GM12878 (cell line): ENCODE measurements at regions not wholly inside any gene's neighbourhood (a gene's known extent, or its start where the extent isn't known, plus 50 kb on each side); places are given as distances from the start of the nearest gene placed in this dataset.

Experiments
- ATAC-seq: fragments of 200-7000 bp; cut with Tn5 transposase; 3 replicates; pipeline ENCODE4 v1.9.1; 2020; ENCODE audit warnings: mild to moderate bottlenecking, moderate library complexity
- BruUV-seq: library from RNA; stranded (reverse); fragments of 400-500 nt; replicated peaks from 2 replicates; lab custom pipeline; 2021; lab: Mats Ljungman, UMichigan
- CTCF ChIA-PET: fragments of 300-600 bp; sonication (Branson Sonifier 250); formaldehyde crosslinking; extraction: SDS; loops from one replicate; lab custom pipeline; 2021; ENCODE audit warnings: inconsistent platforms; lab: Yijun Ruan, JAX
- POLR2A ChIA-PET: fragments of 350-600 bp; formaldehyde crosslinking; extraction: SDS; loops from one replicate; lab custom pipeline; 2021; ENCODE audit warnings: inconsistent platforms; lab: Charles Lee
- RAD21 ChIA-PET: fragments of 300-600 bp; sonication (Branson Sonifier 250); formaldehyde crosslinking; loops from one replicate; lab custom pipeline; 2023; ENCODE audit warnings: antibody characterized with exemption; ENCODE audit not compliant: unreplicated experiment; lab: Charles Lee
- SMC1A ChIA-PET: fragments of 300-600 bp; sonication (Branson Sonifier 250); formaldehyde crosslinking; loops from one replicate; lab custom pipeline; 2023; ENCODE audit not compliant: unreplicated experiment, uncharacterized antibody; lab: Charles Lee
- DNase-seq: peaks from one replicate; pipeline ENCODE4 v3.0.0-alpha.2; 2011; ENCODE audit warnings: low read depth, low spot score
- FAIRE-seq: peaks from 3 replicates; lab custom pipeline; 2011; peaks lifted over from hg19 to GRCh38; lab: Jason Lieb, UNC
- H2AFZ ChIP-seq: 2 replicates; pipeline ENCODE4 v1.6.0; 2011; ENCODE audit warnings: low read depth, low read length, control low read depth; ENCODE audit not compliant: control insufficient read depth
- H3K27ac ChIP-seq: 2 replicates; pipeline ENCODE4 v1.5.1; 2011; ENCODE audit warnings: control low read depth; ENCODE audit not compliant: control insufficient read depth, insufficient read depth
- H3K27me3 ChIP-seq, 2 experiments: replicated peaks in 1 of 2; 2 replicates each; pipeline versions ENCODE4 v1.6.0 to v1.6.1; 2011; ENCODE audit warnings: low read length in 1 of 2; ENCODE audit not compliant: control insufficient read depth in 2 of 2, insufficient read depth in 2 of 2
- H3K36me3 ChIP-seq, 2 experiments: 2 replicates each; pipeline ENCODE4 v1.5.1; 2011; ENCODE audit warnings: low read length in 1 of 2; ENCODE audit not compliant: control insufficient read depth in 2 of 2, insufficient read depth in 2 of 2
- H3K4me1 ChIP-seq: 2 replicates; pipeline ENCODE4 v1.6.1; 2011; ENCODE audit warnings: mild to moderate bottlenecking, low read length, moderate library complexity, mixed read lengths; ENCODE audit not compliant: control insufficient read depth, insufficient read depth
- H3K4me2 ChIP-seq: 2 replicates; pipeline ENCODE4 v1.6.0; 2011; ENCODE audit warnings: control low read depth; ENCODE audit not compliant: control insufficient read depth, insufficient read depth
- H3K4me3 ChIP-seq: fragments of 200-600 bp; sonication (generic); 2 replicates; pipeline ENCODE4 v1.5.1; 2016
- H3K79me2 ChIP-seq: 2 replicates; pipeline ENCODE4 v1.6.0; 2011; ENCODE audit warnings: low read length; ENCODE audit not compliant: control insufficient read depth, insufficient read depth
- H3K9ac ChIP-seq: 2 replicates; pipeline ENCODE4 v1.8.0; 2011; ENCODE audit warnings: low read length, control low read depth, mixed read lengths; ENCODE audit not compliant: control insufficient read depth, insufficient read depth
- H3K9me3 ChIP-seq: replicated peaks from 3 replicates; pipeline ENCODE4 v1.5.1; 2011; ENCODE audit warnings: mild to moderate bottlenecking, low read length; ENCODE audit not compliant: control insufficient read depth, insufficient read depth
- H4K20me1 ChIP-seq: 2 replicates; pipeline ENCODE4 v1.6.0; 2011; ENCODE audit not compliant: control insufficient read depth, insufficient read depth
- ASH2L ChIP-seq: fragments of 300-600, 200-600 bp; sonication (generic); IDR thresholded peaks from 2 replicates; pipeline ENCODE4 v1.6.1; 2017; ENCODE audit warnings: low read depth, mild to moderate bottlenecking, borderline replicate concordance
- EGR1 ChIP-seq, 2 experiments: IDR thresholded peaks; 1 replicate in 1 of 2; 2 replicates in 1 of 2; pipeline ENCODE4 v1.6.1; 2011 to 2012; ENCODE audit warnings: low read depth in 2 of 2, low read length in 2 of 2, borderline replicate concordance in 1 of 2, mild to moderate bottlenecking in 1 of 2, moderate library complexity in 1 of 2
- IRF4 ChIP-seq: IDR thresholded peaks from 2 replicates; pipeline ENCODE4 v1.6.1; 2011; ENCODE audit warnings: low read depth, low read length
- TBL1XR1 ChIP-seq: IDR thresholded peaks from 2 replicates; pipeline ENCODE4 v1.6.1; 2012; ENCODE audit warnings: low read depth, low read length, improper control_type of control experiment
- ZNF217 ChIP-seq: fragments of 450-650 bp; IDR thresholded peaks from 2 replicates; pipeline ENCODE4 v1.6.1; 2017; ENCODE audit warnings: antibody characterized with exemption, mild to moderate bottlenecking
- ZNF24 ChIP-seq: fragments of 450-650 bp; IDR thresholded peaks from 2 replicates; pipeline ENCODE4 v1.6.1; 2017; ENCODE audit warnings: antibody characterized with exemption, mild to moderate bottlenecking
- ZZZ3 ChIP-seq: IDR thresholded peaks from 2 replicates; pipeline ENCODE4 v1.6.1; 2011; ENCODE audit warnings: low read depth; ENCODE audit not compliant: control insufficient read depth, insufficient read length
- WGBS: methylation state at CpG from one replicate; pipeline ENCODE4 v1.1.6; 2016; ENCODE audit warnings: low lambda C conversion rate; ENCODE audit not compliant: insufficient replicate concordance, insufficient coverage; ENCODE audit errors: missing lambda C conversion rate; 5-methylcytosine and 5-hydroxymethylcytosine counted together
- in situ Hi-C: fragments of 300-500 bp; cut with MboI; formaldehyde crosslinking; loops from 9 replicates; pipeline ENCODE4 v1.14.3; 2018; ENCODE audit warnings: mixed read lengths
- intact Hi-C: fragments of 100-400 bp; cut with micrococcal nuclease; formaldehyde crosslinking; loops from one replicate; pipeline ENCODE4 v1.14.2; 2022; ENCODE audit not compliant: unreplicated experiment
- TF ChIP-seq, protein P1 (sequence below): fragments of 450-650 bp; IDR thresholded peaks from 2 replicates; pipeline ENCODE4 v1.6.1; 2017; ENCODE audit warnings: low read depth, mild to moderate bottlenecking, moderate library complexity
- TF ChIP-seq, protein P2 (sequence below): fragments of 450-650 bp; IDR thresholded peaks from 2 replicates; pipeline ENCODE4 v1.6.1; 2016; ENCODE audit warnings: mild to moderate bottlenecking
- TF ChIP-seq, protein P3 (sequence below): IDR thresholded peaks from 2 replicates; pipeline ENCODE4 v1.6.1; 2011; ENCODE audit warnings: low read depth, low read length, improper control_type of control experiment, borderline replicate concordance
- TF ChIP-seq, protein P4 (sequence below): IDR thresholded peaks from 2 replicates; pipeline ENCODE4 v1.6.1; 2012; ENCODE audit warnings: low read length, inconsistent platforms
- TF ChIP-seq, protein P5 (sequence below): IDR thresholded peaks from 2 replicates; pipeline ENCODE4 v1.6.1; 2011; ENCODE audit warnings: borderline replicate concordance, low read depth, mild to moderate bottlenecking, moderate library complexity, low read length; ENCODE audit not compliant: insufficient read depth, poor library complexity, severe bottlenecking

DNA sequence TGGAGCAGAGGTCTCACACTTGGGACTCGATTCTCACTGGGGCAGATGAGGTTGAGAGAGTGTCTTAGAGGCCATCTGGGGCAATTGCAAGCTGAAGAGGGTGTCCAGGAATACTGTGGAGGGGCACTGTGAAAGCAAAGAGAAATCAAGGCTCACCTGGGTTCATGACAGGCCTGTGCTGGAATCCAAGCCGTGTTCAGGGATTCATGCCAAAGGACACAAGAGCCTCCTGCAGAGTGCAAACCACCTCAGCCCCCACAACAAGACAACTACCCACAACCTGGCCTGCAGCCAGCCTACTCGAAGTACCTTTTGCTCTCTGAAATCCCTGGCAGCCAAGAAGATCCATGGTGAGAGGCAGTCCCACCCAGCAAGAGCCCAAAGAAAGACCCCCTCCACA lies 2334.2 kb downstream of the TP53TG3F start:
- ATAC-seq (no peak), FAIRE-seq (no peak), DNase-seq (no peak)
- Histone ChIP-seq H3K27me3 (no peaks in the 10 kb centered on the region), H3K4me2 (no peak overlapping the region), H3K79me2 (no peaks in the 10 kb centered on the region), H4K20me1 (no peaks in the 10 kb centered on the region), H3K27ac (no peak overlapping the region), H3K9me3 (no peaks in the 10 kb centered on the region; the same call in 2 of the 3 replicates), H3K36me3 (no peaks in the 10 kb centered on the region), H3K4me1 (no peaks in the 10 kb centered on the region), H2AFZ (no peak overlapping the region), H3K4me3 (no peak overlapping the region), H3K9ac (no peak overlapping the region)
- in situ Hi-C loops (no loop called here), intact Hi-C loops (no loop called here)
- 0% methylated on average over 3 of the region's 3 CpGs for WGBS
- CTCF ChIA-PET = no interaction called here
- SMC1A ChIA-PET = no interaction called here
- TF ChIP-seq, protein P1, sequence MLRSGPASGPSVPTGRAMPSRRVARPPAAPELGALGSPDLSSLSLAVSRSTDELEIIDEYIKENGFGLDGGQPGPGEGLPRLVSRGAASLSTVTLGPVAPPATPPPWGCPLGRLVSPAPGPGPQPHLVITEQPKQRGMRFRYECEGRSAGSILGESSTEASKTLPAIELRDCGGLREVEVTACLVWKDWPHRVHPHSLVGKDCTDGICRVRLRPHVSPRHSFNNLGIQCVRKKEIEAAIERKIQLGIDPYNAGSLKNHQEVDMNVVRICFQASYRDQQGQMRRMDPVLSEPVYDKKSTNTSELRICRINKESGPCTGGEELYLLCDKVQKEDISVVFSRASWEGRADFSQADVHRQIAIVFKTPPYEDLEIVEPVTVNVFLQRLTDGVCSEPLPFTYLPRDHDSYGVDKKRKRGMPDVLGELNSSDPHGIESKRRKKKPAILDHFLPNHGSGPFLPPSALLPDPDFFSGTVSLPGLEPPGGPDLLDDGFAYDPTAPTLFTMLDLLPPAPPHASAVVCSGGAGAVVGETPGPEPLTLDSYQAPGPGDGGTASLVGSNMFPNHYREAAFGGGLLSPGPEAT = no peak
- TF ChIP-seq, protein P2, sequence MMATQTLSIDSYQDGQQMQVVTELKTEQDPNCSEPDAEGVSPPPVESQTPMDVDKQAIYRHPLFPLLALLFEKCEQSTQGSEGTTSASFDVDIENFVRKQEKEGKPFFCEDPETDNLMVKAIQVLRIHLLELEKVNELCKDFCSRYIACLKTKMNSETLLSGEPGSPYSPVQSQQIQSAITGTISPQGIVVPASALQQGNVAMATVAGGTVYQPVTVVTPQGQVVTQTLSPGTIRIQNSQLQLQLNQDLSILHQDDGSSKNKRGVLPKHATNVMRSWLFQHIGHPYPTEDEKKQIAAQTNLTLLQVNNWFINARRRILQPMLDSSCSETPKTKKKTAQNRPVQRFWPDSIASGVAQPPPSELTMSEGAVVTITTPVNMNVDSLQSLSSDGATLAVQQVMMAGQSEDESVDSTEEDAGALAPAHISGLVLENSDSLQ = no peak
- TF ChIP-seq, protein P3, sequence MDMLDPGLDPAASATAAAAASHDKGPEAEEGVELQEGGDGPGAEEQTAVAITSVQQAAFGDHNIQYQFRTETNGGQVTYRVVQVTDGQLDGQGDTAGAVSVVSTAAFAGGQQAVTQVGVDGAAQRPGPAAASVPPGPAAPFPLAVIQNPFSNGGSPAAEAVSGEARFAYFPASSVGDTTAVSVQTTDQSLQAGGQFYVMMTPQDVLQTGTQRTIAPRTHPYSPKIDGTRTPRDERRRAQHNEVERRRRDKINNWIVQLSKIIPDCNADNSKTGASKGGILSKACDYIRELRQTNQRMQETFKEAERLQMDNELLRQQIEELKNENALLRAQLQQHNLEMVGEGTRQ = no peak
- TF ChIP-seq ZZZ3 (no peak), IRF4 (no peak), TBL1XR1 (no peak), ZNF24 (no peak), EGR1 (IDR thresholded peaks at IDR 0.05; ENCODE audit: borderline replicate concordance in 1 of 2, low read depth in 2 of 2, low read length in 2 of 2) (no peak), ASH2L (no peak), ZNF217 (no peak)
- TF ChIP-seq, protein P4, sequence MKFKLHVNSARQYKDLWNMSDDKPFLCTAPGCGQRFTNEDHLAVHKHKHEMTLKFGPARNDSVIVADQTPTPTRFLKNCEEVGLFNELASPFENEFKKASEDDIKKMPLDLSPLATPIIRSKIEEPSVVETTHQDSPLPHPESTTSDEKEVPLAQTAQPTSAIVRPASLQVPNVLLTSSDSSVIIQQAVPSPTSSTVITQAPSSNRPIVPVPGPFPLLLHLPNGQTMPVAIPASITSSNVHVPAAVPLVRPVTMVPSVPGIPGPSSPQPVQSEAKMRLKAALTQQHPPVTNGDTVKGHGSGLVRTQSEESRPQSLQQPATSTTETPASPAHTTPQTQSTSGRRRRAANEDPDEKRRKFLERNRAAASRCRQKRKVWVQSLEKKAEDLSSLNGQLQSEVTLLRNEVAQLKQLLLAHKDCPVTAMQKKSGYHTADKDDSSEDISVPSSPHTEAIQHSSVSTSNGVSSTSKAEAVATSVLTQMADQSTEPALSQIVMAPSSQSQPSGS = no peak
- TF ChIP-seq, protein P5, sequence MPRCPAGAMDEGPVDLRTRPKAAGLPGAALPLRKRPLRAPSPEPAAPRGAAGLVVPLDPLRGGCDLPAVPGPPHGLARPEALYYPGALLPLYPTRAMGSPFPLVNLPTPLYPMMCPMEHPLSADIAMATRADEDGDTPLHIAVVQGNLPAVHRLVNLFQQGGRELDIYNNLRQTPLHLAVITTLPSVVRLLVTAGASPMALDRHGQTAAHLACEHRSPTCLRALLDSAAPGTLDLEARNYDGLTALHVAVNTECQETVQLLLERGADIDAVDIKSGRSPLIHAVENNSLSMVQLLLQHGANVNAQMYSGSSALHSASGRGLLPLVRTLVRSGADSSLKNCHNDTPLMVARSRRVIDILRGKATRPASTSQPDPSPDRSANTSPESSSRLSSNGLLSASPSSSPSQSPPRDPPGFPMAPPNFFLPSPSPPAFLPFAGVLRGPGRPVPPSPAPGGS = no peak
- RAD21 ChIA-PET = no interaction called here
- POLR2A ChIA-PET = no interaction called here
- no TSS peak for BruUV-seq
